Smooth muscle cell of the brain vasculature (primary cell): ENCODE measurements at regions not wholly inside any gene's neighbourhood (a gene's known extent, or its start where the extent isn't known, plus 50 kb on each side); places are given as distances from the start of the nearest gene placed in this dataset.
"Not testable (repeated sequence)": the region's sequence is repeated elsewhere in the genome, so short reads cannot be mapped to it uniquely, and the experiment has no call there.

Source experiments
- DNase-seq: peaks from one replicate; pipeline ENCODE4 v3.0.0-alpha.2; 2012; ENCODE audit warnings: low read depth, low spot score

DNA sequence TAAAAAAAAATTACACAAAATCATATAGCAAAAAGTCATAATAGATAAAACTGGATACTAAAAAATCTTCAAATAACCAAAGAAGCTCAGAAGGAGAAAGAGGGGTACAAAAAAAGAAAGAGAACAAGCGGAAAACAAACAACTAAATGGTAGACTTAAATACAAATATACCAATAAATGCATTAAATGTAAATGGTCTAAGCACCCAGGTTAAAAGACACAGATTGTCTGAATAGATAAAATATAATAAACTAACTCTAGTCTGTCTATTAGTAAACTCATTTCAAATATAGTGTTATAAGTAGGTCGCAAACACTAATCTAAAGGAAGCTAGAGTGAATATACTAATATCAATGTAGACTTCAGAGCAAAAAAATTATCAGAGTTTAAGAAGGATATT is 357.4 kb downstream of the METTL4 start:
- DNase-seq = no peak

- no peak for DNase-seq
These were observed 353.9 kb downstream of the METTL4 start for GRCh38 chr18:2217356-2217755.

DNA sequence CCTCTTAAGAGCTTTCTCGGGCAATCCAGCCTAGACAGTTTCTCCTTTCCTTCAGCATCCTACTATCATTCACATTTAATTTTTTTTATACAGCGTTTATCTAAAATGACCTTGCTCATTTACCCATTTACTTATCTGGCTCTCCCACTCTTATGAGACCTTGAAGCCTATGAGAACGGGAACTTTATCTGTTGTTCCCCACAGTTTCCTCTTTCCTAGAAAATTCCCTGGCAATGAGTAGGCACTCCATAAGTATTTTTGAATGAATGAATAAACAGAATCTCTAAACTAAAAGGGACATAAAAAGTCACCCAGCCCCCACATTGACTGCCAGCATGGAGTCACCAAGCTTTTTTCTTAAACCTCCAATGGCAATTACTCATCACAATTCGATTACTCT is 353.2 kb downstream of the METTL4 start:
- no peak for DNase-seq

DNA sequence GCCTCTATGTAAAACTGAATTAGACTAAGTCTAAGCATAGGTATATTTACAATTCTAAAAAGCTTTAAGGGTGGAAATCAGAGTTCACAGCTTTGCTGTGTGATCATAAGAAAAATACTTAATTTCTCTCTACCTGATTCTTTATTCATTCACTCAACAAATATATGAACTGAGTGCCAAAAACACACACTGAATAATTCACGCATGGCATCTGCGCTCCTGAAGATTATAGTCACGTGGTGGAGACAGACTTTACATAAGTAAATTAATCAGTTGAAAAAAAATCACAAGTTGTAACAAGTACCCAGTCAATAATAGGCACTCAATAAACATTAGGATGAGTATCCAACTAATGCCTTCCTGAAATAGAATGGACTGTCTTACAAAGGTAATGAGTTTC is 351.6 kb downstream of the METTL4 start:
- DNase-seq = no peak

DNA sequence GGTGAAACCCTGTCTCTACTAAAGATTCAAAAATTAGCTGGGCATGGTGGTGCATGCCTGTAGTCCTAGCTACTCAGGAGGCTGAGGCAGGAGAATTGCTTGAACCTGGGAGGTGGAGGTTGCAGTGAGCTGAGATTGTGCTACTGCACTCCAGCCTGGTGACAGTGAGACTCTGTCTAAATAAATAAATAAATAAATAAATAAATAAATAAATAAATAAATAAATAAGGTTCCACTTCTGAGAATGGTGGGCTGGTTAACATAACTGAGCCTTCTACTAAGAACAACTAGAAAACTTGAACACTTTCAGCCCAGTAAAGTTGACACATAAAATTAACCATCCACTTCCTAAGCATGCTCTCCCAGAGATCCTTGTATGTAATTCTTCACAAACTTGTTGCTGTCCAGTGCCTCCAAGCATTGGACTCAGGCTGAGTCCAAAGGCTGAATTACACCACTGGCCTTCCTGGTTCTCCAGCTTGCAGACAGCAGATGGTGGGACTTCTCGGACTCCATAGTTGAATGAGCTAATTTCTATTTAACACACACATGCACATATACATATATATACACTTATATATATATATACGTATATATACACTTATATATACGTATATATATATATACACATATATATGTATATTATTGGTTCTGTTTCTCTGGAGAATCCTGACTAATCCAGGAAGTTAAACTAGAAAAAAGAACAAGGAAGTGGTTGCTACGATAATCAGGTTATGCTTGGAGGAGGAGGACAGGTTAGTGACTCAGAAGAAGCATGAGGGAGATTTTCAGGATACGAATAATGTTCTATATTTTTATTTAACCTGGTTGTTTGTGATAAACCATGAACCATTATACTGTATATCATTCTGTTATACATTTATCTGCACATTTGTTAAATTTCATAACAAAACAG is 348.8 kb downstream of the METTL4 start:
- no peak for DNase-seq

- DNase-seq = no peak
These were observed 347.9 kb downstream of the METTL4 start for GRCh38 chr18:2223449-2223848.

DNA sequence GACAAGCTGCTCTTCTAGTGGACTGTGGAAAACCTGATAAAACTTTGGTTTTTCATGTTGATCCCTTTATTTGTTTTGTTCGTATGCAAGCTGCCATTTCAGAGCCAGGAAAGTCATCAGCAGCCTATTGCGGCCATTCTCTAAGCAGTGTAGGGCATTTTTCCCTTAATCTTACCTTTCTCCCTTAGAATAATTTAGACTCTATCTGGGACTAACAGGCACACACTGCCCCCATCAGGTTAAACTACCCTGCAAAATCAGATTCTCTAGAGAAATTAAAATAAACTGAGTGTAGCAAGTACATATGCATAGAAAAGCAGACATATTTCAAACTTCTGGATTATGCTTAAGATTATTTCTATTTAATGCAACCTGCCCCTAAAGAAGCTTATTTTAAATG is 347.5 kb downstream of the METTL4 start:
- no peak for DNase-seq

GRCh38 chr18:2236232-2236631 is 335.1 kb downstream of the METTL4 start:
- no peak for DNase-seq

GRCh38 chr18:2237706-2238105 is 333.6 kb downstream of the METTL4 start:
- DNase-seq = no peak

DNA sequence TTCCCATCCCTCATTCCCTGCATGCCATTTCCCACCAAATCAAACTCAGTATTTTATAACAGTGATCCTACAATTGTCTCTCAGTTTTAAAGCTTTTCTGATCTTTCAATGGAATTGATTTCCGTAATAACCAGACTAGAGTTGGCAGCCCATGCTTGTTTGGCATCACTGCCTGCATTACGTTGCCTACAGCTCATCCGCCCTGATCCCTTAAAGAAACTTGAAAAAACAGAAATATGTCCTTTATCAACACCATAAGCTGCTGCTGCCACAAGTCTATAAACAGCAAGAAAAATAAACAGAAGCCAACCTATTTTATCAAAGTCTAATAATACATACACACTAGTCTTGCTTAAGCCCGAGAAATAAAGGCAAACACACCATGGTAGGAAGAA is 331.0 kb downstream of the METTL4 start:
- no peak for DNase-seq

GRCh38 chr18:2244641-2245040 is 326.7 kb downstream of the METTL4 start:
- no peak for DNase-seq

DNA sequence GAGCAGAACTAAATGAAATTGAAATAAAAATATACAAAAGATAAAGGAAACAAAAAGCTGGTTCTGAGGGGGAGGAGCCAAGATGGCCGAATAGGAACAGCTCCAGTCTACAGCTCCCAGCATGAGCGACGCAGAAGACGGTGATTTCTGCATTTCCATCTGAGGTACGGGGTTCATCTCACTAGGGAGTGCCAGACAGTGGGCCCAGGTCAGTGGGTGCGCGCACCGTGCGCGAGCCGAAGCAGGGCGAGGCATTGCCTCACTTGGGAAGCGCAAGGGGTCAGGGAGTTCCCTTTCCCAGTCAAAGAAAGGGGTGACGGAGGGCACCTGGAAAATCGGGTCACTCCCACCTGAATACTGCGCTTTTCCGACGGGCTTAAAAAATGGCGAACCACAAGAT is 324.2 kb downstream of the METTL4 start:
- DNase-seq = not testable (repeated sequence)

GRCh38 chr18:2254977-2255376 is 316.3 kb downstream of the METTL4 start:
- DNase-seq = no peak

DNA sequence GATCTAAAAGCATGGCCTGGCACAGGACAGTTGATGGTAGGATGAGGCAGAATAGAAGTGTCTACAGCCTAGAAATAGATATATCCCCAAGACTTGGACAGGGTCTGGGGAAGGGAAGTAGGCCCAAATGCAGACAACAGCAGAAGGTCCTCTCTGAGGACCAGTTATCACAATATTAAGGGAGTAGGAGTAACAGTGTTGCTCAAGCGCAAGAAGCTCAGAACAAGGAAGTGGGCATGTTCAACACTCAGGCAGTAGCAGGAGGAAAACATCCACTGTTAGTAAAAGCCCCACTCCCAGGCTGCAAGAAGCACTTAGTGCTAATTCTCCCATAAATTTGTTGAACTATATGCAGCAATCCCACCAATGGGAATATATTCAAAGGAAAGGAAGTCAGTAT is 314.7 kb downstream of the METTL4 start:
- DNase-seq = no peak

DNA sequence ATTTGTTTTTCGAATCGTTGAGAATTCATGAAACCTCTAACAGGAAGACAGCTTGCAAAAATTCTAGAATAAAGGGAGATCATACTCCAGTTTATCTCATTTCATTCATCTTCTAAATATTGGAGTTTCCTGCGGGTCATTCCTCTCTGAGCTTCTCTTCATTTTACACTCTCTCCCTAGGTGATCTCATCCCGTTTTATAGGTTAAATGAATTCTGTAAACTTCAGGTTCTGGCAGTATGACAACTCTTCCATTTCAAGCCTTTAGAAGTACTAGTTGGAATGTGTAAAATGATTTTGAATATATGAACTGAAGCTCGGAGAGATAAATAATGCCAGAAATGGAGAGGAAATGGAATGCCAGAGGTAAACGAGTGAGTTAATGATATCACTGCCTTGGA is 312.4 kb downstream of the METTL4 start:
- DNase-seq = no peak

DNA sequence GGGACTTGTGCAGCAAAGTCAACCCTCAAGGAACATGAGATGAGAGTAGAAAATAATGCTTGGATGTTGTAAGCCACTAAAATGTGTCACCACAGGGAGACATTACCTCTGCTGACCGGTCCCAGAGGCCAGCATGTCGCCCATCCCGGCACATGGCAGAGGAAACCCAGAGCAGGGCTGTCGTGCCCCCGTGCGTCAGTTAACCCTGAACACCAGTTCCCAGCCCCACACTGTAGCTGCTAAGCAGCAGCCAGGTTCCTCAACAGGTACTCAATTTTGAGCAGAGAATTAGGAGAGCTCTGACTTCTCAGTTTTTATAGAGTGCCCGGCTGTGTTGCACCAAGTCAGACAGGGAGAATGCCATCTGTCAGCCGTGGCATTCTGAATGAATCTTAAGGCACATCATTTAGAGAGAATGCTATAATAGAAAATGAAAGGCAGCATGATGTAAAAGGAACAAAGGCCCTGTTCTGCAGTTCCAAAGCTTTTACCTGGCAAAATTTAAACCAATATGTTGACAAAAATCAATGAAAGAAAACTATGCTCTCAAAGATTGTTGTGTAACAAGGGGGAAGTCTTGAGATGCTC is 307.9 kb downstream of the METTL4 start:
- no peak for DNase-seq

- no peak for DNase-seq
These were observed 296.7 kb downstream of the METTL4 start for GRCh38 chr18:2274613-2275012.

GRCh38 chr18:2281086-2281485 is 290.2 kb downstream of the METTL4 start:
- no peak for DNase-seq

DNA sequence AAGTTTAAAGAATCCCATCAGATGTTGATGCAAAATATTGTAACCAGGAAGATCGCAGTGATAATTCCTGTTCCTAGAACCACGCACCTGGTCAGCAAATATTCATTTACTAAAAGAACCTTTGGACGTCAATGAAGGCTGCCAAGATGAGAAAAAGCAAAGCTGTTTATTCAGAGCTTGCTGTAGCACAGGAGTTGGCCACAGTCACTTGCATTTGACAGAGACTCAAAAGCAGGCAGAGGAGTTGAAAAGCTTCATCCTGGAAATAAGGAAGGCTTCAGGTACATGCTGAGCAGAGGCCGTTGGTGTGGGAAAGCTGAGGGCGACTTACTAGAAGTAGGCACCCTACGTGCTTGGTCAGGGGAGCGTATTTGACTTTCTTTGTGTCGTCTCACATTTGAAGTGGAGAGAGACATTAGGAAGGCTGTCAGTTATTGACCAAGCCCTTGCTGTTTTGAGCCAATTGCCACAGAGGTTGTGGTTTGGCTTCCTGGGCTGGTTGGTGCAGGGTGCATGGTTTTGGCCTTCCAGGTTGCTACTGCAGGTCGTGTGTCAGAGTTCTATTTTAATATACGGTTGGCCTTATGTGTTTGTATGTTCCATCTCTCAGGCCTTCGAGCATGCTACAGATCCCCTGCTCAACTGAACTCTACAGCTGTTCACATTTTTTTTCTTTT is 289.6 kb downstream of the METTL4 start:
- DNase-seq = no peak

DNA sequence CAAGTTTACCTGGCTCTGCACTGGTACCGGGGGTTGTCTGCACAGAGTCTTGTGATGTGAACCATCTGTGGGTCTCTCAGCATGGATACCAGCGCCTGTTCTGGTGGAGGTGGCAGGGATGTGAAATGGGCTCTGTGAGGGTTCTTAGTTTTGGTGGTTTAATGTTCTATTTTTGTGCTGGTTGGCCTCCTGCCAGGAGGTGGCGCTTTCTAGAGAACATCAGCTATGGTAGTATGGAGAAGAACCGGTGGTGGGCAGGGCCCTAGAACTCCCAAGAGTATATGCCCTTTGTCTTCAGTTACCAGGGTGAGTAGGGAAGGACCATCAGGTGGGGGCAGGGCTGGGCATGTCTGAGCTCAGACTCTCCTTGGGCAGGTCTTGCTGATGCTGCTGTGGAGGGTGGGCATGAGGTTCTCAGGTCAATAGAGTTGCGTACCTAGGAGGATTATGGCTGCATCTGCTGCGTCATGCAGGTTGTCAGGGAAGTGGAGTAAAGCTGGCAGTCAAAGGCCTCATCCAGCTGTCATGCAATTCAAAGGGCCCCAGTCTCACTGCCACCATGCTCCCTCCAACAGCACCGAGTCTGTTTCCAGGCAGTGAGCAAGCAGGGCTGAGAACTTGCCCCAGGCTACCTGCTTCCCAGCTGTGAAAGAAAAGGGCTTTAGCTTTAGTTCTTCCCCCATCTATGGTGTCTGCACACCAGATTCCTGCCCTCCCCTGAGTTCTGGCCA is 278.0 kb downstream of the METTL4 start:
- no peak for DNase-seq

DNA sequence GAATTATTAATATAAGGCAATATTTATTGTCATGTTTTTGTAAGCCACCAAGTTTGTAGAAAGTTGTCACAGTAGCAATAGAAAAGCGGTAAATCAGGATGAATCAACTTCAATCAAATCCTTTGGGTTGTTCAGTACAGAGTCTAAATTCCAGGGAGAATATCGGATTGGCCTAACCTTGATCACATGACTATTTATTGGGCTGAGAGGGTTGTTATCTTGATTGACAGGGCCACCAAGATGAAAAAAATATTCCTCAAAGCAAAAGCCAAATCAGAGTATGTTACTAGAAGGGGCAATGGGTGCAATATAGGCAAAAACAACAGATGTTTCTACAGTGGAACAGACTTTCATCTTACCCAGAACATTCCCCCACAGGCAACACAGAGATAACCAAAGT is 270.0 kb downstream of the METTL4 start:
- DNase-seq = no peak

GRCh38 chr18:2302012-2302411 is 269.3 kb downstream of the METTL4 start:
- DNase-seq = no peak
